Thoracic aorta (tissue), 2 donors: ENCODE measurements at regions not wholly inside any gene's neighbourhood (a gene's known extent, or its start where the extent isn't known, plus 50 kb on each side); places are given as distances from the start of the nearest gene placed in this dataset.

Experiments used
- ATAC-seq: fragments of 150-250 bp; one replicate; pipeline ENCODE4 v1.8.0; 2017; ENCODE audit warnings: low read depth; ENCODE audit not compliant: insufficient number of reproducible peaks, low FRiP score
- DNase-seq: peaks from one replicate; pipeline ENCODE4 v3.0.0-alpha.2; 2020; ENCODE audit warnings: low spot score
- H3K27ac ChIP-seq, 2 donors: fragments of 200-600 bp; sonication (generic); 1 replicate in 1 of 2; 2 replicates in 1 of 2; pipeline ENCODE4 v1.5.1; 2016; ENCODE audit warnings: mild to moderate bottlenecking in 2 of 2, moderate library complexity in 2 of 2
- H3K27me3 ChIP-seq: fragments of 200-600 bp; sonication (generic); replicated peaks from 2 replicates; pipeline ENCODE4 v1.6.0; 2016; ENCODE audit warnings: mild to moderate bottlenecking; ENCODE audit not compliant: insufficient read depth
- H3K36me3 ChIP-seq: fragments of 200-600 bp; sonication (generic); one replicate; pipeline ENCODE4 v1.5.1; 2016
- H3K4me1 ChIP-seq, 2 donors: fragments of 200-600 bp; sonication (generic); 1 replicate in 1 of 2; 2 replicates in 1 of 2; pipeline versions ENCODE4 v1.5.1 to v1.6.0; 2016; ENCODE audit warnings: low read depth in 2 of 2, mild to moderate bottlenecking in 1 of 2; ENCODE audit not compliant: control insufficient read depth in 1 of 2
- H3K4me3 ChIP-seq: fragments of 200-600 bp; sonication (generic); 2 replicates; pipeline ENCODE4 v1.5.1; 2016; ENCODE audit warnings: mild to moderate bottlenecking
- H3K9me3 ChIP-seq: fragments of 200-600 bp; sonication (generic); 2 replicates; pipeline ENCODE4 v1.5.1; 2016
- CTCF ChIP-seq: fragments of 200-600 bp; sonication (generic); IDR thresholded peaks from one replicate; pipeline ENCODE4 v1.5.1; 2019; ENCODE audit warnings: antibody characterized with exemption

GRCh38 chr14:30115756-30116155 is 188.1 kb upstream of the PRKD1 start:
- H3K9me3 ChIP-seq = no peaks in the 10 kb centered on the region
- H3K27me3 ChIP-seq = no peaks in the 10 kb centered on the region
- ATAC-seq (no peak), DNase-seq (no peak)
- TF ChIP-seq CTCF = no peak
- H3K36me3 ChIP-seq = no peaks in the 10 kb centered on the region
- no peak overlapping the region for H3K4me3 ChIP-seq
- H3K27ac ChIP-seq = no peak overlapping the region
- no peaks in the 10 kb centered on the region for H3K4me1 ChIP-seq

- H3K9me3 ChIP-seq = no peaks in the 10 kb centered on the region
- DNase-seq (no peak), ATAC-seq (no peak)
- no peak overlapping the region for H3K27ac ChIP-seq
- TF ChIP-seq CTCF = no peak
- no peak overlapping the region for H3K4me3 ChIP-seq
- H3K36me3 ChIP-seq = no peaks in the 10 kb centered on the region
- no peaks in the 10 kb centered on the region for H3K4me1 ChIP-seq
- H3K27me3 ChIP-seq = no peaks in the 10 kb centered on the region
Measured at GRCh38 chr14:30118992-30119640, 191.5 kb upstream of the PRKD1 start.

GRCh38 chr14:30125322-30125979 is 197.8 kb upstream of the PRKD1 start:
- no peak for ATAC-seq
- no peak for TF ChIP-seq CTCF
- Histone ChIP-seq H3K4me3 (no peak overlapping the region), H3K27me3 (no peaks in the 10 kb centered on the region), H3K27ac (no peak overlapping the region), H3K4me1 (peaks cover 0 to 5% of the 10 kb centered on the region in 2 donors), H3K36me3 (no peaks in the 10 kb centered on the region), H3K9me3 (no peaks in the 10 kb centered on the region)
- DNase-seq = no peak

- no peaks in the 10 kb centered on the region for H3K36me3 ChIP-seq
- H3K9me3 ChIP-seq = no peaks in the 10 kb centered on the region
- TF ChIP-seq CTCF = no peak
- DNase-seq (no peak), ATAC-seq (no peak)
- no peak overlapping the region for H3K27ac ChIP-seq
- H3K27me3 ChIP-seq = no peaks in the 10 kb centered on the region
- H3K4me1 ChIP-seq = peaks cover 0 to 5% of the 10 kb centered on the region in 2 donors
- H3K4me3 ChIP-seq = no peak overlapping the region
Measured at GRCh38 chr14:30129807-30130206, 202.2 kb upstream of the PRKD1 start.

- no peak overlapping the region for H3K4me3 ChIP-seq
- TF ChIP-seq CTCF = no peak
- DNase-seq (no peak), ATAC-seq (no peak)
- no peaks in the 10 kb centered on the region for H3K4me1 ChIP-seq
- H3K9me3 ChIP-seq = no peaks in the 10 kb centered on the region
- no peaks in the 10 kb centered on the region for H3K27me3 ChIP-seq
- no peaks in the 10 kb centered on the region for H3K36me3 ChIP-seq
- no peak overlapping the region for H3K27ac ChIP-seq
Measured at GRCh38 chr14:30131581-30132097, 204.0 kb upstream of the PRKD1 start.
